Lung (tissue), 11 donors: ENCODE measurements at regions not wholly inside any gene's neighbourhood (a gene's known extent, or its start where the extent isn't known, plus 50 kb on each side); places are given as distances from the start of the nearest gene placed in this dataset.

ENCODE experiments used
- ATAC-seq: fragments of 200-7000 bp; cut with Tn5 transposase; one replicate; pipeline ENCODE4 v1.9.1; 2020; ENCODE audit warnings: moderate number of reproducible peaks; ENCODE audit not compliant: insufficient read depth, low FRiP score
- DNase-seq, 3 donors: peaks; one replicate each; pipeline ENCODE4 v3.0.0-alpha.2; 2013 to 2017
- H3K27ac ChIP-seq, 2 donors: one replicate each; pipeline ENCODE4 v1.5.1; 2013; ENCODE audit warnings: mild to moderate bottlenecking in 2 of 2, moderate library complexity in 2 of 2, control low read depth in 1 of 2, inconsistent platforms in 1 of 2, low read depth in 1 of 2, low read length in 1 of 2
- H3K27me3 ChIP-seq, 3 donors: one replicate each; pipeline ENCODE4 v1.5.1; 2013; ENCODE audit warnings: low read length in 2 of 3; ENCODE audit not compliant: control insufficient read depth in 3 of 3, insufficient read depth in 3 of 3
- H3K36me3 ChIP-seq, 4 donors: one replicate each; pipeline ENCODE4 v1.5.1; 2013; ENCODE audit warnings: low read length in 4 of 4, mild to moderate bottlenecking in 1 of 4, moderate library complexity in 1 of 4; ENCODE audit not compliant: control insufficient read depth in 4 of 4, insufficient read depth in 4 of 4
- H3K4me1 ChIP-seq, 5 donors: one replicate each; pipeline ENCODE4 v1.5.1; 2013; ENCODE audit warnings: low read length in 5 of 5, mild to moderate bottlenecking in 2 of 5, moderate library complexity in 1 of 5; ENCODE audit not compliant: control insufficient read depth in 5 of 5, insufficient read depth in 5 of 5
- H3K4me3 ChIP-seq: one replicate; pipeline ENCODE4 v1.5.1; 2013; ENCODE audit warnings: mild to moderate bottlenecking, control low read depth, moderate library complexity
- H3K9ac ChIP-seq, 2 donors: one replicate each; pipeline ENCODE4 v1.5.1; 2013; ENCODE audit warnings: low read length in 2 of 2, control low read depth in 1 of 2; ENCODE audit not compliant: insufficient read depth in 1 of 2
- H3K9me3 ChIP-seq, 4 donors: one replicate each; pipeline ENCODE4 v1.5.1; 2013; ENCODE audit warnings: low read length in 3 of 4, mild to moderate bottlenecking in 1 of 4, moderate library complexity in 1 of 4; ENCODE audit not compliant: control insufficient read depth in 4 of 4, insufficient read depth in 3 of 4
- CTCF ChIP-seq: IDR thresholded peaks from 2 replicates; pipeline ENCODE4 v1.5.1; 2012; ENCODE audit warnings: mild to moderate bottlenecking; ENCODE audit errors: control extremely low read depth, extremely low read depth
- WGBS, 2 donors: extraction: QIAGEN DNeasy Blood & Tissue Kit; methylation state at CpG; one replicate each; pipeline ENCODE4 v1.1.7; 2013; 5-methylcytosine and 5-hydroxymethylcytosine counted together
- donor health status: control.
- donor health status: control.
- donor health status: Bipolar disorder and iron deficiency.
- donor health status: healthy.
- donor health status: DM: yes; HTN: yes; CAD: no.

- H3K27me3 ChIP-seq, result no peaks in the 10 kb centered on the region
- H3K9ac ChIP-seq, result no peak overlapping the region
- no peaks in the 10 kb centered on the region for H3K4me1 ChIP-seq
- no peak overlapping the region for H3K27ac ChIP-seq
- ATAC-seq (no peak), DNase-seq (no peak)
- H3K9me3 ChIP-seq, result peaks cover 0 to 5% (median 0%) of the 10 kb centered on the region in 4 donors
- no peak for TF ChIP-seq CTCF
- H3K36me3 ChIP-seq, result no peaks in the 10 kb centered on the region
- H3K4me3 ChIP-seq, result no peak overlapping the region
- 89 to 91% methylated on average over 3 of the region's 3 CpGs for WGBS, 2 donors
Measured at GRCh38 chr2:154599189-154599588, 99.3 kb upstream of the KCNJ3 start.

- no peak for ATAC-seq
- no peak overlapping the region for H3K27ac ChIP-seq
- no peaks in the 10 kb centered on the region for H3K4me1 ChIP-seq
- no peak for DNase-seq
- H3K9me3 ChIP-seq, result peaks cover 0 to 5% (median 0%) of the 10 kb centered on the region in 4 donors
- no peak overlapping the region for H3K4me3 ChIP-seq
- no peaks in the 10 kb centered on the region for H3K27me3 ChIP-seq
- no peaks in the 10 kb centered on the region for H3K36me3 ChIP-seq
- 94 to 95% methylated on average over 4 of the region's 4 CpGs for WGBS, 2 donors
- H3K9ac ChIP-seq, result no peak overlapping the region
- TF ChIP-seq CTCF, result no peak
Measured at GRCh38 chr2:154600927-154601494, 97.5 kb upstream of the KCNJ3 start.

- H3K9ac ChIP-seq, result no peak overlapping the region
- no peak overlapping the region for H3K4me3 ChIP-seq
- H3K36me3 ChIP-seq, result no peaks in the 10 kb centered on the region
- ATAC-seq (no peak), DNase-seq (no peak)
- H3K27ac ChIP-seq, result no peak overlapping the region
- no peak for TF ChIP-seq CTCF
- H3K27me3 ChIP-seq, result no peaks in the 10 kb centered on the region
- H3K9me3 ChIP-seq, result peaks cover 0 to 5% (median 0%) of the 10 kb centered on the region in 4 donors
- H3K4me1 ChIP-seq, result no peaks in the 10 kb centered on the region
Measured at GRCh38 chr2:154603682-154604081, 94.8 kb upstream of the KCNJ3 start.

- Histone ChIP-seq H3K27ac (no peak overlapping the region), H3K27me3 (no peaks in the 10 kb centered on the region), H3K9me3 (no peaks in the 10 kb centered on the region), H3K9ac (no peak overlapping the region), H3K36me3 (no peaks in the 10 kb centered on the region), H3K4me1 (no peaks in the 10 kb centered on the region), H3K4me3 (no peak overlapping the region)
- DNase-seq, result no peak
- ATAC-seq, result no peak
- TF ChIP-seq CTCF, result no peak
Measured at GRCh38 chr2:154608438-154608837, 90.1 kb upstream of the KCNJ3 start.
